HG02981 (cell line): ENCODE measurements at regions not wholly inside any gene's neighbourhood (a gene's known extent, or its start where the extent isn't known, plus 50 kb on each side); places are given as distances from the start of the nearest gene placed in this dataset.
"Not testable (repeated sequence)": the region's sequence is repeated elsewhere in the genome, so short reads cannot be mapped to it uniquely, and the experiment has no call there.

ENCODE experiments used
- ATAC-seq: cut with Tn5 transposase; IDR thresholded peaks from one replicate; pipeline ENCODE4 v1.9.1; 2021; ENCODE audit warnings: mild to moderate bottlenecking, moderate library complexity; ENCODE audit not compliant: unreplicated experiment

GRCh38 chr2:41241325-41242000 is 789.6 kb upstream of the SLC8A1 start:
- ATAC-seq: peak; percentile 60

GRCh38 chr2:41242001-41242331 is 790.1 kb upstream of the SLC8A1 start:
- no peak for ATAC-seq

- no peak for ATAC-seq
These were observed 779.7 kb upstream of the PKDCC start for GRCh38 chr2:41267929-41268659.

- ATAC-seq: no peak
These were observed 764.6 kb upstream of the PKDCC start for GRCh38 chr2:41283079-41283775.

- no peak for ATAC-seq
These were observed 754.3 kb upstream of the PKDCC start for GRCh38 chr2:41293491-41293890.

GRCh38 chr2:41294331-41294730 is 753.5 kb upstream of the PKDCC start:
- no peak for ATAC-seq

- ATAC-seq: no peak
These were observed 734.7 kb upstream of the PKDCC start for GRCh38 chr2:41313082-41313481.

- no peak for ATAC-seq
These were observed 733.2 kb upstream of the PKDCC start for GRCh38 chr2:41314511-41315070.

GRCh38 chr2:41319437-41319836 is 728.4 kb upstream of the PKDCC start:
- no peak for ATAC-seq

GRCh38 chr2:41320491-41320890 is 727.3 kb upstream of the PKDCC start:
- no peak for ATAC-seq

GRCh38 chr2:41321351-41321750 is 726.5 kb upstream of the PKDCC start:
- ATAC-seq: no peak

GRCh38 chr2:41326851-41327250 is 721.0 kb upstream of the PKDCC start:
- ATAC-seq: no peak

- no peak for ATAC-seq
These were observed 718.8 kb upstream of the PKDCC start for GRCh38 chr2:41329040-41329439.

- ATAC-seq: no peak
These were observed 713.7 kb upstream of the PKDCC start for GRCh38 chr2:41334159-41334558.

- not testable (repeated sequence) for ATAC-seq
These were observed 712.2 kb upstream of the PKDCC start for GRCh38 chr2:41335573-41335972.

- no peak for ATAC-seq
These were observed 709.9 kb upstream of the PKDCC start for GRCh38 chr2:41337956-41338355.

GRCh38 chr2:41344529-41344928 is 703.3 kb upstream of the PKDCC start:
- ATAC-seq: no peak

GRCh38 chr2:41353060-41353459 is 694.8 kb upstream of the PKDCC start:
- no peak for ATAC-seq

GRCh38 chr2:41355794-41356193 is 692.0 kb upstream of the PKDCC start:
- ATAC-seq: no peak

- ATAC-seq: no peak
These were observed 683.0 kb upstream of the PKDCC start for GRCh38 chr2:41364842-41365241.

- no peak for ATAC-seq
These were observed 671.9 kb upstream of the PKDCC start for GRCh38 chr2:41375901-41376300.

GRCh38 chr2:41377837-41378236 is 670.0 kb upstream of the PKDCC start:
- no peak for ATAC-seq
